ENCODE measurements at regions not wholly inside any gene's neighbourhood (a gene's known extent, or its start where the extent isn't known, plus 50 kb on each side); places are given as distances from the start of the nearest gene placed in this dataset.

- no peaks in the 10 kb centered on the region for H3K36me3 ChIP-seq
- H3K4me3 ChIP-seq = no peak overlapping the region
- no peaks in the 10 kb centered on the region for H3K9me3 ChIP-seq
- DNase-seq = no peak
- H3K27me3 ChIP-seq = no peaks in the 10 kb centered on the region
These were observed 505.7 kb upstream of the ARRDC3 start for GRCh38 chr5:91888810-91889209.

- H3K36me3 ChIP-seq = no peaks in the 10 kb centered on the region
- no peaks in the 10 kb centered on the region for H3K9me3 ChIP-seq
- no peak for DNase-seq
- H3K27me3 ChIP-seq = no peaks in the 10 kb centered on the region; the same call in 1 of the 2 replicates
- H3K4me3 ChIP-seq = no peak overlapping the region
These were observed 502.5 kb upstream of the ARRDC3 start for GRCh38 chr5:91885291-91886265.

DNA sequence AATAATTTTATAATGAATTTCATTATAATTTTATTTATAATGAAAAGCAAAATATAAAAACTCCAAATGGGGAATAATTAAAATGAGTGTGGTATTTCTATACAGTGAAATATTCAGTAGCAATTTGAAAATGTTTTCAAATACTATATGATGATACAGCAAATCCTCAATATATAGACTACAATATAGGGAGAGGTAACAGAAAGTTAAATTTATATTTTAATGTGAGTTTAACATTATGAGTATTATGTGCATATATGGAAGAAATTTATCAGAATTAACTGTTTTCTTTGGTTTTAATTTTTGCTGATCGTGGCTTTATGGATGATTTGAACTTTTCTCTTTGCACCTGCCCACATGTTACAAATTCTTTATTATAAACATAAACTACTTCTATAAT is 500.9 kb upstream of the ARRDC3 start:
- no peaks in the 10 kb centered on the region for H3K9me3 ChIP-seq
- no peaks in the 10 kb centered on the region for H3K36me3 ChIP-seq
- H3K4me3 ChIP-seq = no peak overlapping the region
- H3K27me3 ChIP-seq = no peaks in the 10 kb centered on the region; the same call in 1 of the 2 replicates
- no peak for DNase-seq

DNA sequence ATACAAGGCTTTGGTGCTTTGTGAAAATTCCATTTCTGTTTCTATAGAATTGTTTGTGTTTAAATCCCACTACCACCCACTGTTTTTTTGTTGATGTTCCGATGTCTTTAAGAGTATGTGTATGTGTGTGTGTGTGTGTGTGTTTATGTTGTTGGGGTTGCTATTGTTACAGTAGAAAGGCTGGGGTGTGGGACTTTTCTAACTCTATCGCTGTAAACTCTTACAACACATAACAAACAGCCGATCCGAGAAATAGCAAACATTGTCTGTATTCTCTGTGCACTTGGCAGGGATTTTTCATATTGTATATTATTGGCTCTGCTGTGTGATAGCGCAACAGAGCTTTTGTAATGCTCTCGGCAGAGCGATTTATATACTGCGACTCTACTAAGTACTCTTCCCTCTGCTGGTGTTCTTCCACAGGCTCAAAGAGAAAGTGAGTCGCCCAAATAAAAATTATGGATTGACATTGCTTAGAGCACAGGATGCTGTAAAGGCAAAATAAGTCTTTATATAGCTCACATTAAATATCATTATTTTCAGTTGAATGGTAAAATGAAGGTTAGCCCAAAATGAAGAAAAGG is 492.2 kb upstream of the ARRDC3 start:
- Histone ChIP-seq H3K9me3 (no peaks in the 10 kb centered on the region), H3K36me3 (no peaks in the 10 kb centered on the region), H3K27me3 (0 out of 2 replicates have a peak, but pooled peaks cover 2% of the 10 kb centered on the region), H3K4me3 (no peak overlapping the region)
- DNase-seq = no peak

DNA sequence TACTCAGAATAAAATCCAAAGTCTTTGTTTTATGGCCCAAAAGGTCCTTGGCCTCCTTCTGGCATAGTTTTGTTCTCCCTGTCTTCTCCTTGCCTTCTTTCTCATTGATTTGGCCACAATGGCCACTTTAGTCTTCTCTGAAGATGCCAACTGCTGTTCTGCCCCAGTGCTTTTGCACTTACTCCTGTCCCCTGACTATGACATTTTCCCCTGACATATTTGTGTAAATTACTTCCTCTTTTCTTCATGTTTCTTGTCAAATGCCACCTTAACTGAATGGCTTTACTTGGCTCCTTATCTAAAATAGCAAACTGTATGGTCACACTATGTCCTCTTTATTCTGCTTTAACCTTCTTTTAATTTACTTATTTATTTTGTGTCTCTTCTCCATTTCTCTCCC is 484.7 kb upstream of the ARRDC3 start:
- Histone ChIP-seq H3K4me3 (no peak overlapping the region), H3K27me3 (peaks cover 4% of the 10 kb centered on the region; the same call in 1 of the 2 replicates), H3K9me3 (no peaks in the 10 kb centered on the region), H3K36me3 (no peaks in the 10 kb centered on the region)
- DNase-seq = no peak

GRCh38 chr5:91865915-91866314 is 482.8 kb upstream of the ARRDC3 start:
- no peaks in the 10 kb centered on the region for H3K9me3 ChIP-seq
- no peak for DNase-seq
- no peaks in the 10 kb centered on the region for H3K36me3 ChIP-seq
- no peak overlapping the region for H3K4me3 ChIP-seq
- peaks cover 4% of the 10 kb centered on the region; the same call in 1 of the 2 replicates for H3K27me3 ChIP-seq

DNA sequence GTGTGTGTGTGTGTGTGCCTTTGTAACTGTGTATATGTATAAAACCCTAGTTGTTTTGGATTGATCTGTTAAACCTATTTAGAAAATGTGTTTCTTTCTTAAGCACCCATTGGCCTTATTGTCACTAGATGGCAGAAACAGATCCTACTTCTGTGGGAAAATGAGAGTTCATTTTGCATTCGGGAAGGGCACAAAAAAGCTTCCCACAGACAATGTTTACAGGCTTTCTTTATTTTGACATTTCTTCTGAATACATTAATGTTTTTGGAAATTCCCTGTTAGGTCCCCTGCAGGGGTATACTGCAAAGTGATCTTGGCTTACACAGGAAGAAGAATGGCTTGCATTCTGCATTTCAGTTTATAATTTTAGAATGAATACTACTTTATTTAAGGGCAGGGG is 481.8 kb upstream of the ARRDC3 start:
- H3K36me3 ChIP-seq = no peaks in the 10 kb centered on the region
- no peak for DNase-seq
- no peak overlapping the region for H3K4me3 ChIP-seq
- H3K27me3 ChIP-seq = 0 out of 2 replicates have a peak, but pooled peaks cover under 1% of the 10 kb centered on the region
- no peaks in the 10 kb centered on the region for H3K9me3 ChIP-seq

- Histone ChIP-seq H3K27me3 (no peaks in the 10 kb centered on the region), H3K9me3 (no peaks in the 10 kb centered on the region), H3K36me3 (no peaks in the 10 kb centered on the region), H3K4me3 (no peak overlapping the region)
- no peak for DNase-seq
These were observed 468.6 kb upstream of the ARRDC3 start for GRCh38 chr5:91851670-91852069.

GRCh38 chr5:91850031-91850430 is 466.9 kb upstream of the ARRDC3 start:
- no peak for DNase-seq

DNA sequence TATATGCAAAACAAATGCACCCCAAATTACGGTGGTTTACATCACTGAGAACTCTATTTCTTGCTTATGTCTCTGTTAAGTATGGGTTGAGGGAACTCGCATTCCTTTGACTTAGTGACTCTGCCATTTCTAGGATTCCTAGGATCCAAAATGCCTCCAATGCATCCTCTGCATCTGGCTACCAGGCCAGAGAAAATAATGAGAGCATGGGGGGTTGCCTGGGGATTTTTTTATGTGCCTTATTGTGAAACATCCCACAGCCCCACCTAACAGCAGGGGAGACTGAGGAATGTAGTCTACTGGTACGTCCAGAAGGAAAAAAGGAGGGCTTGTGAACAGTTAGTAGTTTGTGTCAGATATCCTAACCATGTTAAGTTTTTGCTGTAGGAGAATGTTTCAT is 466.0 kb upstream of the ARRDC3 start:
- no peak overlapping the region for H3K4me3 ChIP-seq
- no peaks in the 10 kb centered on the region for H3K27me3 ChIP-seq
- H3K9me3 ChIP-seq = no peaks in the 10 kb centered on the region
- DNase-seq = no peak
- H3K36me3 ChIP-seq = no peaks in the 10 kb centered on the region

More at GRCh38 chr5:91850031-91850430, 466.9 kb upstream of the ARRDC3 start:
- Histone ChIP-seq H3K36me3 (no peaks in the 10 kb centered on the region), H3K4me3 (no peak overlapping the region), H3K27me3 (no peaks in the 10 kb centered on the region), H3K9me3 (no peaks in the 10 kb centered on the region)

DNA sequence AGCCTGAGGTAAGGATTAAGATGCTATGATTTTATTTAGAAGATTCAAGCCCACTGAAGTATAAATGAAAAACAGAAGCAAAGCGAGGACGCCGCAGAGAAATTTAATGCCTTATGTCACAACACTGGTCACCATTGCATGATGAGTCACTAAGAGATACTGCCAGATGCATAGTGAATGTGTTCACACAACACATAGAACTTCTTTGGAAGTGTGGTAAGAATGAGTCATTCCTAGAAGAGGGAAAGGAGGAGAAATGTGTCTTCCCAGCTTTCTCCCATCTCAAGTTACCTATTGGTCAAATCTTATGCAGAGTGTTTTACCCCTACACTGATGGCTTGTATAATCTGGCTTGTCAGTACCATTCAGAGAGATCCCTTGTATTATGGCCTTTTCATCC is 465.3 kb upstream of the ARRDC3 start:
- Histone ChIP-seq H3K9me3 (no peaks in the 10 kb centered on the region), H3K27me3 (no peaks in the 10 kb centered on the region), H3K4me3 (no peak overlapping the region), H3K36me3 (no peaks in the 10 kb centered on the region)
- DNase-seq = peak; percentile 32

GRCh38 chr5:91841423-91841822 is 458.3 kb upstream of the ARRDC3 start:
- DNase-seq = no peak
- Histone ChIP-seq H3K36me3 (no peaks in the 10 kb centered on the region), H3K4me3 (no peak overlapping the region)

GRCh38 chr5:91840412-91840811 is 457.3 kb upstream of the ARRDC3 start:
- Histone ChIP-seq H3K9me3 (no peaks in the 10 kb centered on the region), H3K36me3 (no peaks in the 10 kb centered on the region), H3K27me3 (peaks cover 2% of the 10 kb centered on the region; the same call in 1 of the 2 replicates), H3K4me3 (no peak overlapping the region)
- DNase-seq = no peak

More at GRCh38 chr5:91841423-91841822, 458.3 kb upstream of the ARRDC3 start:
- H3K9me3 ChIP-seq = no peaks in the 10 kb centered on the region
- H3K27me3 ChIP-seq = peaks cover 2% of the 10 kb centered on the region; the same call in 1 of the 2 replicates

DNA sequence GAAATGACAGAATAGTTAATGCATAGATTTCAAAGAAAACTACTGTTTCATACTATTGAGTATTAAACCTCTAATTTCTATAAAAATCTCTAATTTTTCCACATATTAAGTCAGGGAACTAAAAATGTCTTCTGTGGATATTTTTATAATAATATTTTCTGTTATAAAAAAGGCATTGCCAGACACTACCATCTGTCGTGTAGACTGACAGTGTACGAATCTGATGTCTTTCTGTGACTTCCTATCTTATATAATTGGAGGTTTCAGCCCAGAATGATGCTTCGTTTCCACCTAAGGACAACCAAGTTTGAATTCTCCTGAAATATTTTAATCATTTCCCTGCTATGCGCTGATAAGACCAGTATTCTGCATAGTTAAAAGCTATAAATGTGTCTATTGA is 456.6 kb upstream of the ARRDC3 start:
- no peak for DNase-seq
- no peaks in the 10 kb centered on the region for H3K36me3 ChIP-seq
- peaks cover 2% of the 10 kb centered on the region; the same call in 1 of the 2 replicates for H3K27me3 ChIP-seq
- no peak overlapping the region for H3K4me3 ChIP-seq
- no peaks in the 10 kb centered on the region for H3K9me3 ChIP-seq

GRCh38 chr5:91839233-91839632 is 456.1 kb upstream of the ARRDC3 start:
- Histone ChIP-seq H3K36me3 (no peaks in the 10 kb centered on the region), H3K27me3 (peaks cover 2% of the 10 kb centered on the region; the same call in 1 of the 2 replicates), H3K4me3 (no peak overlapping the region), H3K9me3 (no peaks in the 10 kb centered on the region)
- no peak for DNase-seq

DNA sequence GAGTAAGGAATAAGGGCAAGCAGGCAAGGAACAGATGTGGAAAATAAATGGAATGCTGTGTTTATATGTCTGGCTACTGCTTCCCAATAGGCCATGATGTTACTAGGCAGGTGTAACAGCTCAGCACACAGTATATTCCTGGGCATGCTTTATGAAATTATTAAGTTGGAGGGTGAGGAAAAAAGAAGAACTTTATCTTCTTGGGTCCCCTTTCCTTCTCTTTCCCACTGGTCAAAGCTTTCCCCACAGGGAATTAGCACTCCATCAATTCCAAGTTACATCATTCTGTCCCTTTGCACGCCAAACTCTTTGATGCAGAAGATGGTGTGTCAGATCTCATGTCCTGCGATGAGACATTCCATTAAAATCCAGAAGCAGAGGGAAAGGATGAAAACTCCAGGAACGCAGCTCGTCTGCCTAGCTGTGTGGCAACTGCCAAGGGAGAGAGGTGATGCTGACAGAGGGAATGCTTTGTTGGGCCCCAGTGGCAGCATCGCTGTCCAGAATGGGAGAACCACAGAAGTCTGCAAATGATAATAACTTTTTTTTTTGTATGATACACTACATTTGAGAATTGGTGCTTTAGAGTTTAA is 447.3 kb upstream of the ARRDC3 start:
- no peaks in the 10 kb centered on the region for H3K27me3 ChIP-seq
- peak; percentile 21 for DNase-seq
- H3K9me3 ChIP-seq = no peaks in the 10 kb centered on the region
- no peak overlapping the region for H3K4me3 ChIP-seq
- no peaks in the 10 kb centered on the region for H3K36me3 ChIP-seq

DNA sequence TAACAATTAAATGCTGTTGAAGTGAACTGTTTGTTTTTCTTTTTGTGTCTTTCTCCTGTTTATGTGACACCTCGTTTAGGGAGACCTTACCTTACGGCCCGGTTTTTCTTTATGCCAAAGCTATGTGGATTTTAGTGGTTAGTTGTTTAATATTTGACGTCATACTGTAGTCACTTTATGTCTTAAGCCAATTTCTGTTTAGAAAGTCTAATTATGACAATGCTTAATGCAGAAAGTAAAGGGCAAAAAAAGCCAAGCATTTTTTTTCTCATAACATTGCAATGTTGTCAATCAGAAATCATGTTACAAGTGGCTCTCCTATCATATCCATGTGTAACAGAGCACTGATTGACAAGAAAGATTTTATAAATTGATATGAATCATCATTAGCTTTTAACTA is 442.5 kb upstream of the ARRDC3 start:
- DNase-seq = no peak
- Histone ChIP-seq H3K36me3 (no peaks in the 10 kb centered on the region), H3K4me3 (no peak overlapping the region), H3K9me3 (no peaks in the 10 kb centered on the region), H3K27me3 (no peaks in the 10 kb centered on the region)
